ENCODE measurements at regions not wholly inside any gene's neighbourhood (a gene's known extent, or its start where the extent isn't known, plus 50 kb on each side); places are given as distances from the start of the nearest gene placed in this dataset.

DNA sequence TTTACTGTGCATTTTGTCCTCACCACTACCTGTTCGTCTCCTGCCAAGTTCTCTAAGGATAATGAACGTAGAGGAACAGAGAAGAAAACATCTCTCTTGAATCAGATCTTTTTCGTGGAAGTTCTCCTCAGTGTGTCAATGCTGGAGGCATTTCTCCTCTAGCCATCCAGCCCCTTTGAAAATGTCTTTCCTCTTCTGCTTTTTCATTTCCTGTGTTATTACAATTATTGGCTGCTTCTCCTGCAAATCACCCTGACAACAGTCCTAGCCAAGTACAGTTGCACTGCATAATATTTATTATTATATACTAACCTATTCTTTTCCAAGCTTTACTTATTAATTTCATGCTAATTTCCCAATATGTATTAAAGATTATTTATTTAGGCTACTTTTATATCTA, 61.8 kb upstream of the TRPM3 start:
- DNase-seq (ENCODE audit: low read depth), result no peak

DNA sequence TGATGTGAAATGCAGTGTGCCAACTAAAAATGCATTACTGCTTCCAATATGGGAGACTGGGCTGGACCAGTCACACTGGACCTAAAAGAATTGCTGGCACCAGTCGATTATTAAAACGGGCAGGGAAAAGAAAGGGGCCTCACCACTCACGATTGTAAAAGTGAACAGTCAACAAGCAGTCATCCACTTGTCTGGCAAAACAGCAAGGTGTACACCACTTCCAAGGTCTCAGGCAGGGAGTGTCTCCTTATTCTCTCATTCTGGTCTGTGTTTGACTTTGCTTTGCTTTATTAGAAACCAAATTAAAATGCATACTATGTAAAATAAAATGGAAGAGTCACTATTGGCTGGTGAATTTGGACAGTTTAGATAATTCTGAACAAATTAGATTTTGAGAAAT, 57.8 kb upstream of the TRPM3 start:
- DNase-seq (ENCODE audit: low read depth), result no peak

DNA sequence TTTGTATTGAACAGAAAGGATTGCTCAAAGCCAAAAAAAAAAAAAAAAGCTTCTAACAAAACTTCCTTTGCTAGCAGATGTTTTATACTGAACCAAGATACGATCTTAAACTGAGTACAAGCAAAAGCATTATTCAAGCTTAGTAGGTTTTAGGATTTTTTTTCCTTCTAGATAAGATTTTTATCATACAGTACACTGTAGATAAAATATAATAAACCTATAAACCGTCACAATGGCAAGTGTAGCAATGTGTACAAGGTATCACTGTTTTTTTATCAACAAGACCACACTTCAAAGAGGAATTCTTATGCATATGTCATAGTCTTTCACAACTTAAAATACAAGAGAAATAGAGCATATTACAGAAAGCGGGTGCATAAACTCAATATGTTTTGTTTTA, 56.5 kb upstream of the TRPM3 start:
- DNase-seq (ENCODE audit: low read depth), result no peak

DNA sequence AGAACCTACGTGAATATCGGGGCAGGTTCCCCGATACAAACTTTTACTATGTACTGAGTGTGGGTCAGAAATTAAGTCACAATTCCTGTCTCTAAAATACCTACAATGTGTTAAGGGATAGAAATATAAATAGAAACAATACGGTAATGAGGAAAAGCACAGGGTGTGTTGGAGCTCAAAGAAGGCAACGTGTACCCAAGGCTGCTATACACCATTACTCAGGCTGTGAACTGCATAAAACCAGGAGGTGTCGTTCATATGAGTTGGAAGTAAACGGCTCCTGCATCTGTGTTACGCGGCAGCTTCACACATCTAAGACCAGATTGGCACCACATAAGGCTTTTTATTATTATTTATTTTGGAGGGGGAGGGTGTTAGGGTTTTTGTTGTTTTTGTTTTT, 50.1 kb upstream of the TRPM3 start:
- DNase-seq (ENCODE audit: low read depth), result no peak

Measured in stromal cell of bone marrow (primary cell).